ENCODE measurements at regions not wholly inside any gene's neighbourhood (a gene's known extent, or its start where the extent isn't known, plus 50 kb on each side); places are given as distances from the start of the nearest gene placed in this dataset.

DNA sequence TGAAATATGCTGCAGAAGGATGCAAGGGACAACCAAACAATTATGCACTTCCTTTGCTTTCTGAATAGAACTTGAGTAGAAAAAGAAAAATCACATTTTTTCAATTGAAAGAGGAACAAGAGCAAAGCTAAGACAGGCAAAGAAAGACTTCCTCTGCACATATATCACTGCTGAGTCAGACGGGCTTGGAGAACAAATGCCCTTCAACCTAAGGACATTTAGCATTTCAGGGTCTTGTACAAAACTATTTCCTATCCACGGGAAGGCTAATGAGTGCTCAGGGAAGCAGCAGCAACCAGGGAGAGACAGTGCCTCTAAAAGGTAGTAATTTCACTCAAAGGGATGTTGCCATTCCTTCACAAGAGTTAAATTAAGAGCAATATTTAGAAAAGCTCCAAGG is 570.0 kb upstream of the GCFC2 start:
- intact Hi-C loops (cut with DNase I), result no loop called here
- Histone ChIP-seq H3K36me3 (replicated peaks in 1 of 2; ENCODE audit: insufficient read depth in 1 of 2, low read depth in 2 of 2) (no peaks in the 10 kb centered on the region), H3K27me3 (no peaks in the 10 kb centered on the region), H3K9me3 (no peaks in the 10 kb centered on the region), H3K4me1 (no peaks in the 10 kb centered on the region), H3K4me3 (no peak overlapping the region), H3K27ac (no peak overlapping the region)
- TF ChIP-seq, protein P1, sequence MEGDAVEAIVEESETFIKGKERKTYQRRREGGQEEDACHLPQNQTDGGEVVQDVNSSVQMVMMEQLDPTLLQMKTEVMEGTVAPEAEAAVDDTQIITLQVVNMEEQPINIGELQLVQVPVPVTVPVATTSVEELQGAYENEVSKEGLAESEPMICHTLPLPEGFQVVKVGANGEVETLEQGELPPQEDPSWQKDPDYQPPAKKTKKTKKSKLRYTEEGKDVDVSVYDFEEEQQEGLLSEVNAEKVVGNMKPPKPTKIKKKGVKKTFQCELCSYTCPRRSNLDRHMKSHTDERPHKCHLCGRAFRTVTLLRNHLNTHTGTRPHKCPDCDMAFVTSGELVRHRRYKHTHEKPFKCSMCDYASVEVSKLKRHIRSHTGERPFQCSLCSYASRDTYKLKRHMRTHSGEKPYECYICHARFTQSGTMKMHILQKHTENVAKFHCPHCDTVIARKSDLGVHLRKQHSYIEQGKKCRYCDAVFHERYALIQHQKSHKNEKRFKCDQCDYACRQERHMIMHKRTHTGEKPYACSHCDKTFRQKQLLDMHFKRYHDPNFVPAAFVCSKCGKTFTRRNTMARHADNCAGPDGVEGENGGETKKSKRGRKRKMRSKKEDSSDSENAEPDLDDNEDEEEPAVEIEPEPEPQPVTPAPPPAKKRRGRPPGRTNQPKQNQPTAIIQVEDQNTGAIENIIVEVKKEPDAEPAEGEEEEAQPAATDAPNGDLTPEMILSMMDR (IDR thresholded peaks at IDR 0.05), result no peak
- no peak for TF ChIP-seq POLR2A (IDR thresholded peaks at IDR 0.05)
- no peak for ATAC-seq
- no peak for DNase-seq
- WGBS, 2 donors, result 13 to 38% methylated on average over 2 of the region's 2 CpGs

DNA sequence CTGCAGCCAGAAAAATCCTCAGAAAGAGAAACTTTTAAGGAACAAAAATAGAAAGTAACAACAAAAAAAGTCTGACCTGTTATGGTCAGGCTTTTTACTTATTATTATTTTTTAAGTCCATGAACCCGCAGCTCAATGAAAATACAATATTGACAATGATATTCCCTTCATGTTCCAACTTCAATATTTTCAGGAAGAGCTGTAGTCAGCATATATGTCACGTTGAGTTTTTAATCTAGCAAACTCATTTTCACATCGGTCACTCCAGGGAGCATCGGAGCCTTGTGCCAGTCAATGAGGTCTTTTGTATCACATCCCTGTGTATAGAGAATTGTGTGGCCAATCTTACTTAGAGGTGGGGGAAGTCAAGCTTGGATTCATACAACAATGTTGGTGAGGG is 568.4 kb upstream of the GCFC2 start:
- WGBS, 2 donors, result 68 to 71% methylated on average over 4 of the region's 4 CpGs
- no peak for ATAC-seq
- H3K9me3 ChIP-seq, result no peaks in the 10 kb centered on the region
- H3K27me3 ChIP-seq, result no peaks in the 10 kb centered on the region
- H3K4me3 ChIP-seq, result no peak overlapping the region
- H3K4me1 ChIP-seq, result no peaks in the 10 kb centered on the region
- no peaks in the 10 kb centered on the region for H3K36me3 ChIP-seq (replicated peaks in 1 of 2; ENCODE audit: insufficient read depth in 1 of 2, low read depth in 2 of 2)
- no peak for TF ChIP-seq POLR2A (IDR thresholded peaks at IDR 0.05)
- TF ChIP-seq, protein P1 (IDR thresholded peaks at IDR 0.05), result no peak
- DNase-seq, result no peak
- no peak overlapping the region for H3K27ac ChIP-seq
- intact Hi-C loops (cut with DNase I), result no loop called here

DNA sequence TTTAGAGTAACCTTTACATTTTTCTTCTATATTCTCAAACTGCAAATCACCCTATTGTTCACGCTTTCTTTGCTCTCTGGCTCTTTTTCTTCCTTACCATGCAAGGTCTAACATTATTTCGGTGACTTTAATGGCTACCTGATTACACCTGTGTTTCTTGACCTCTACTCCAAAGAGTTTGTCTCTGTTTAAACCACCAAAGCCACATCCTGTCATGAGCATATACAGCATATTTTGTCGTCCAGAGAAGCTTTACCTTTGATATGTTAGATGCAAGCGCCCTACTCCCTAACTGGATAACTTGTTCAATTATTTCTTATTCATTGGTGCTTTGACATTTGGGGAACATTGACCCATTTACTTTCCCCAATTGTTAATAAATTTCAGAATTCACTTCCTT is 565.1 kb upstream of the GCFC2 start:
- H3K27me3 ChIP-seq, result no peaks in the 10 kb centered on the region
- H3K9me3 ChIP-seq, result no peaks in the 10 kb centered on the region
- intact Hi-C loops (cut with DNase I), result no loop called here
- 70 to 85% methylated on average over 4 of the region's 4 CpGs for WGBS, 2 donors
- no peak for ATAC-seq
- H3K27ac ChIP-seq, result no peak overlapping the region
- DNase-seq, result no peak
- H3K36me3 ChIP-seq (replicated peaks in 1 of 2; ENCODE audit: insufficient read depth in 1 of 2, low read depth in 2 of 2), result no peaks in the 10 kb centered on the region
- TF ChIP-seq, protein P1 (IDR thresholded peaks at IDR 0.05), result no peak
- no peak for TF ChIP-seq POLR2A (IDR thresholded peaks at IDR 0.05)
- H3K4me3 ChIP-seq, result no peak overlapping the region
- H3K4me1 ChIP-seq, result no peaks in the 10 kb centered on the region

DNA sequence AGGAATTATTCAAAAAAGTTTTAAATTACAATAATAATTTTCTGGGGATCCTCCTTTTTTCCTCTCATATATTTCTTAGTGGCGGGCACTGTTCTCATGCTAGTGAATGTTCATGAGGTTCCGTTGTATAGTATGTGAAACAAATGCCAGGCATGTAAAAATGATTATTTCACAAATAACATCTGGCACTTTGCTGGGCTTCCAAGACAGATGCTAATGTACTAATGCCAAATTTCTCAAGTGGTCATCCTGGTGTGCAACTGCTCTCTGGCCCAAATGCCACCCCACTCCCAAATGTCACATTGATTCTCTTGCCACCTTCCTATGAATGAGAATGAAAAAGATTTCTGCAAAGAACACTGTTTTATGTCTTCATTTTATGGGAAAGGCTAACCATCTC is 564.0 kb upstream of the GCFC2 start:
- Histone ChIP-seq H3K4me3 (no peak overlapping the region), H3K36me3 (replicated peaks in 1 of 2; ENCODE audit: insufficient read depth in 1 of 2, low read depth in 2 of 2) (no peaks in the 10 kb centered on the region), H3K27me3 (no peaks in the 10 kb centered on the region), H3K9me3 (no peaks in the 10 kb centered on the region), H3K27ac (no peak overlapping the region), H3K4me1 (no peaks in the 10 kb centered on the region)
- no peak for TF ChIP-seq POLR2A (IDR thresholded peaks at IDR 0.05)
- TF ChIP-seq, protein P1 (IDR thresholded peaks at IDR 0.05), result no peak
- intact Hi-C loops (cut with DNase I), result no loop called here
- whole genome bisulfite sequencing, 2 donors, result 77 to 78% methylated on average over 2 of the region's 2 CpGs
- no peak for DNase-seq
- no peak for ATAC-seq

DNA sequence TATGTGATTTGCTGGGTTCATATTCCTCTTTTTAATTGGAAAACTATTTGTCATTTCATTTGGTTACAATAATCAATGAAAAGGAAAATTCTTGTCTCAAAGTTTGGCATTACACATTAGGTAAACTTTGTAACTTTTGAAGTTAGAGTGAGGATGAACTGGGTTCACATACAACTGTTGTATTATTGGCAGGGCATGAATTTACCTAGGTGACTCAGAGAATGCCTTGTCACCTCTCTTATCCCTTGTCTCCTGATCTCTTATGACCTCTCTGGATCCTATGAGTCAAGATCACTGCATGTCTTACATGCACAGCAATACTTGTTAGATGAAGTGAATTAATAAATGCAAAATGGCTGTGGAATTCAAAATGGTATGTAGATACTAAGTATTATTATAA is 563.4 kb upstream of the GCFC2 start:
- no peaks in the 10 kb centered on the region for H3K36me3 ChIP-seq (replicated peaks in 1 of 2; ENCODE audit: insufficient read depth in 1 of 2, low read depth in 2 of 2)
- H3K4me1 ChIP-seq, result no peaks in the 10 kb centered on the region
- no peaks in the 10 kb centered on the region for H3K9me3 ChIP-seq
- intact Hi-C loops (cut with DNase I), result no loop called here
- no peak for DNase-seq
- no peak overlapping the region for H3K27ac ChIP-seq
- no peak for ATAC-seq
- H3K27me3 ChIP-seq, result no peaks in the 10 kb centered on the region
- TF ChIP-seq, protein P1 (IDR thresholded peaks at IDR 0.05), result no peak
- TF ChIP-seq POLR2A (IDR thresholded peaks at IDR 0.05), result no peak
- H3K4me3 ChIP-seq, result no peak overlapping the region
